ENCODE measurements at regions not wholly inside any gene's neighbourhood (a gene's known extent, or its start where the extent isn't known, plus 50 kb on each side); places are given as distances from the start of the nearest gene placed in this dataset.

GRCh38 chr12:42871816-42872215, 282.3 kb upstream of the PRICKLE1 start (continued):
- no peak for TF ChIP-seq CTCF (IDR thresholded peaks at IDR 0.05; ENCODE audit: low read depth, low read length, missing input control)
- no peak for TF ChIP-seq YY1 (IDR thresholded peaks at IDR 0.05)
- no peak for TF ChIP-seq JUND (IDR thresholded peaks at IDR 0.05)
- no peak for TF ChIP-seq GABPA (IDR thresholded peaks at IDR 0.05 in 1 of 2, conservative IDR thresholded peaks at IDR 0.05 in 1 of 2)
- no peak for TF ChIP-seq FOXA2 (IDR thresholded peaks at IDR 0.05)

- no peak for DNase-seq (ENCODE audit: low spot score)
- 78% methylated on average over 1 of the region's 1 CpG for WGBS
- TF ChIP-seq TAF1 (conservative IDR thresholded peaks at IDR 0.05) (no peak), HNF4G (IDR thresholded peaks at IDR 0.05) (no peak), RAD21 (IDR thresholded peaks at IDR 0.05) (no peak), CTCF (IDR thresholded peaks at IDR 0.05; ENCODE audit: low read depth, low read length, missing input control) (no peak), NR2F2 (IDR thresholded peaks at IDR 0.05) (no peak), FOXA2 (IDR thresholded peaks at IDR 0.05) (no peak), RXRA (IDR thresholded peaks at IDR 0.05) (no peak), EGR1 (IDR thresholded peaks at IDR 0.05; ENCODE audit: low read depth in 2 of 2) (no peak), ATF3 (IDR thresholded peaks at IDR 0.05) (no peak), HNF4A (conservative IDR thresholded peaks at IDR 0.05) (no peak), REST (IDR thresholded peaks at IDR 0.05) (no peak), SP1 (IDR thresholded peaks at IDR 0.05) (no peak), GABPA (IDR thresholded peaks at IDR 0.05 in 1 of 2, conservative IDR thresholded peaks at IDR 0.05 in 1 of 2) (no peak)
These were observed 278.7 kb upstream of the PRICKLE1 start for GRCh38 chr12:42868291-42868690.

More at GRCh38 chr12:42868291-42868690, 278.7 kb upstream of the PRICKLE1 start:
- no peaks in the 10 kb centered on the region for H3K27me3 ChIP-seq (ENCODE audit: control insufficient read depth in 4 of 4, insufficient read depth in 4 of 4, low read length in 3 of 4)
- H3K27ac ChIP-seq (ENCODE audit: low read depth in 1 of 2, low read length in 2 of 2): no peak overlapping the region
- H3K9ac ChIP-seq (ENCODE audit: low read depth in 1 of 2, low read length in 2 of 2): no peak overlapping the region
- no peak overlapping the region for H3K4me3 ChIP-seq (ENCODE audit: low read depth in 1 of 3, low read length in 3 of 3)
- H3K9me3 ChIP-seq (ENCODE audit: control insufficient read depth in 4 of 4, low read length in 3 of 4): no peaks in the 10 kb centered on the region
- no peaks in the 10 kb centered on the region for H3K4me1 ChIP-seq (ENCODE audit: control insufficient read depth in 4 of 4, insufficient read depth in 4 of 4, low read length in 3 of 4)
- no peaks in the 10 kb centered on the region for H3K36me3 ChIP-seq (ENCODE audit: control insufficient read depth in 4 of 4, insufficient read depth in 3 of 4, low read depth in 1 of 4, low read length in 3 of 4)

Measured in liver (tissue), 8 donors.